Ovary (tissue), 7 donors: ENCODE measurements at regions not wholly inside any gene's neighbourhood (a gene's known extent, or its start where the extent isn't known, plus 50 kb on each side); places are given as distances from the start of the nearest gene placed in this dataset.

ENCODE experiments used
- DNase-seq, 5 donors: peaks; one replicate each; pipeline ENCODE4 v3.0.0-alpha.2; 2019 to 2020
- H3K27ac ChIP-seq, 2 donors: fragments of 200-600 bp; one replicate each; pipeline versions ENCODE4 v1.5.1 to v1.8.0; 2019 to 2022
- H3K27me3 ChIP-seq: fragments of 200-600 bp; one replicate; pipeline ENCODE4 v1.8.0; 2022
- H3K36me3 ChIP-seq: fragments of 200-600 bp; sonication (generic); one replicate; pipeline ENCODE4 v1.5.1; 2019
- H3K4me1 ChIP-seq: one replicate; pipeline ENCODE4 v1.8.1; 2013; ENCODE audit warnings: mild to moderate bottlenecking, moderate library complexity; ENCODE audit not compliant: insufficient read depth
- H3K4me3 ChIP-seq: fragments of 200-600 bp; sonication (generic); one replicate; pipeline ENCODE4 v1.5.1; 2017
- H3K9me3 ChIP-seq, 2 donors: fragments of 200-600 bp in 1 of 2; sonication (generic) in 1 of 2; one replicate each; pipeline versions ENCODE4 v1.5.1 to v1.8.1; 2013 to 2019; ENCODE audit warnings: mild to moderate bottlenecking in 1 of 2, moderate library complexity in 1 of 2
- EP300 ChIP-seq: sonication (generic); formaldehyde crosslinking; IDR thresholded peaks from one replicate; pipeline ENCODE4 v1.6.1; 2017; ENCODE audit warnings: antibody characterized with exemption
- POLR2A ChIP-seq: fragments of 450-650 bp; IDR thresholded peaks from one replicate; pipeline ENCODE4 v1.6.1; 2017; ENCODE audit warnings: antibody characterized with exemption, mild to moderate bottlenecking, moderate library complexity
- WGBS, 3 donors: extraction: QIAGEN DNeasy Blood & Tissue Kit in 1 of 3; methylation state at CpG; one replicate each; pipeline versions ENCODE4 v1.1.5 to v1.1.7; 2013 to 2017; 5-methylcytosine and 5-hydroxymethylcytosine counted together
- intact Hi-C, 4 donors: fragments of 100-400 bp; cut with DNase I; formaldehyde crosslinking; loops; one replicate each; pipeline versions ENCODE4 v1.11.0 to v1.15.1; 2022 to 2023
- TF ChIP-seq, protein P1 (sequence below), 3 donors: fragments of 450-650 bp in 2 of 3; fragments of 200-600 bp in 1 of 3; IDR thresholded peaks; one replicate each; pipeline versions ENCODE4 v1.5.1 to v1.8.0; 2016 to 2022; ENCODE audit warnings: antibody characterized with exemption in 3 of 3, mild to moderate bottlenecking in 1 of 3
- donor health status: DM: no; HTN: no; CAD: no; lungs with moderate emphysema.
- donor health status: DM: no; HTN: no; CAD: no.
- donor health status: Bipolar disorder and iron deficiency.
- donor health status: DM: no; HTN: no; CAD: no.
- donor health status: DM: yes; HTN: yes; CAD: no.

DNA sequence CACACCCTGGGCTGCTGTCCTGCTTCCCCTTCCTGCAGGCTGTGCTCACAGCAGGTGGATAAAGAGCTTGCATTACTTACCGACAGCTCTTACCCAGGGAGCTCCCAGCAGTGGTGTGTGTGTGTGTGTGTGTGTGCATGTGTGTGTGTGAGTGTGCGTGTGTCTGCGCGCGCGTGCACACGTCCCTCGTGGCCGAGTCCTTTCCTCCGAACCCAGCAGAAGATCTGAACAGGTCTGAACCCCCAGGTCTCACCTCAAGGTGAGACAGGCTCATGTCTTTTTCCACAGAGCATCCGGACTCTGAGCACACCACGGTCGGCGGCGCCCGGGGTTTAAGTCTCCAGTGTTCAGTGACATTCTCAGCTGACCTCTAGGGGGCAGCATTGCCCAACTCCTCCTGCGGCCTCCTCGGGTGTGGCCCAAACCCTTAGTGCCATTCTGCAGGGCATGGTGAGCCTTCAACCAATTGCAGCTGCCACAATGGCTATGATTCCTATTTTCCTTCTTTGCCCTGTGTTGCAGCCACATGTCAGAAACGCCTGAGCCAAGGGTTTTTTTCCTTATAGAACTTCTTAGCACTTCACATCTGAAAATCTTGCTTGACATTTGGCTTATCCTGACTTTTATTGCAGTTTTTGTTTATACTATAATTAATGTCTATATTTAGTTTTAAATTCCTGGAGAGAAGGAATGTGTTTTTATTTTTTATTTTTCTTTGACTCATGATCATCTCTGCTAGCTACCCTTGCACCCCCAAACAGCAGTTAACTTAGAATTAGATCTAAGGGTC, 64.1 kb upstream of the KLHL25 start:
- Histone ChIP-seq H3K4me1 (no peaks in the 10 kb centered on the region), H3K4me3 (no peak overlapping the region), H3K9me3 (no peaks in the 10 kb centered on the region), H3K27ac (no peak overlapping the region), H3K27me3 (no peaks in the 10 kb centered on the region), H3K36me3 (no peaks in the 10 kb centered on the region)
- 7 to 11% (median 10%) methylated on average over 19 of the region's 19 CpGs for WGBS, 3 donors
- DNase-seq: peak in 4 of 5 donors; percentile 18 to 53 (median 38)
- TF ChIP-seq, protein P1, sequence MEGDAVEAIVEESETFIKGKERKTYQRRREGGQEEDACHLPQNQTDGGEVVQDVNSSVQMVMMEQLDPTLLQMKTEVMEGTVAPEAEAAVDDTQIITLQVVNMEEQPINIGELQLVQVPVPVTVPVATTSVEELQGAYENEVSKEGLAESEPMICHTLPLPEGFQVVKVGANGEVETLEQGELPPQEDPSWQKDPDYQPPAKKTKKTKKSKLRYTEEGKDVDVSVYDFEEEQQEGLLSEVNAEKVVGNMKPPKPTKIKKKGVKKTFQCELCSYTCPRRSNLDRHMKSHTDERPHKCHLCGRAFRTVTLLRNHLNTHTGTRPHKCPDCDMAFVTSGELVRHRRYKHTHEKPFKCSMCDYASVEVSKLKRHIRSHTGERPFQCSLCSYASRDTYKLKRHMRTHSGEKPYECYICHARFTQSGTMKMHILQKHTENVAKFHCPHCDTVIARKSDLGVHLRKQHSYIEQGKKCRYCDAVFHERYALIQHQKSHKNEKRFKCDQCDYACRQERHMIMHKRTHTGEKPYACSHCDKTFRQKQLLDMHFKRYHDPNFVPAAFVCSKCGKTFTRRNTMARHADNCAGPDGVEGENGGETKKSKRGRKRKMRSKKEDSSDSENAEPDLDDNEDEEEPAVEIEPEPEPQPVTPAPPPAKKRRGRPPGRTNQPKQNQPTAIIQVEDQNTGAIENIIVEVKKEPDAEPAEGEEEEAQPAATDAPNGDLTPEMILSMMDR (IDR thresholded peaks at IDR 0.05): no peak
- TF ChIP-seq POLR2A: no peak
- TF ChIP-seq EP300: no peak
- intact Hi-C loops: no loop called here

DNA sequence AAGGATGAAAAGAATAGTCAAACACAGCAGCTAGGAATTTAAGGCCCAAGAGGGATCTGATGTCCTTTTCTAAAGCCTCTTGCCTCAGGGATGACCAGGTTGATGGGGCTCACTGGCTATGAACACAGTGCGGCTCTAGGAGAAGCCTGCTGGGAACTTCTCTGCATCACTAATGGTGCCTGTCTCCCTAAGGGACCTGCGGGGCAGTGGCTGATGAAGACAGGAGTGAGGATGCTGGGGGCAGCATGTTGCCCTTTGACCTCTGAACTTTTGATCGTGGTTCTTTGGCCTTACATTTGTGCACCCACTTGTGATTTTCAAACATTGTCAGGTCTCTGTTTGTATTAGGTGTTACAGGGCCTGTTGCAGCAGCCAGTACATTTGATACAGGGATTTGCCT, 64.9 kb upstream of the KLHL25 start:
- H3K9me3 ChIP-seq: no peaks in the 10 kb centered on the region
- intact Hi-C loops: no loop called here
- H3K4me3 ChIP-seq: no peak overlapping the region
- TF ChIP-seq POLR2A (no peak), EP300 (no peak)
- TF ChIP-seq, protein P1 (IDR thresholded peaks at IDR 0.05): no peak
- H3K27ac ChIP-seq: no peak overlapping the region
- no peak for DNase-seq
- no peaks in the 10 kb centered on the region for H3K36me3 ChIP-seq
- 43 to 75% (median 47%) methylated on average over 3 of the region's 3 CpGs for WGBS, 3 donors
- no peaks in the 10 kb centered on the region for H3K27me3 ChIP-seq
- H3K4me1 ChIP-seq: no peaks in the 10 kb centered on the region

DNA sequence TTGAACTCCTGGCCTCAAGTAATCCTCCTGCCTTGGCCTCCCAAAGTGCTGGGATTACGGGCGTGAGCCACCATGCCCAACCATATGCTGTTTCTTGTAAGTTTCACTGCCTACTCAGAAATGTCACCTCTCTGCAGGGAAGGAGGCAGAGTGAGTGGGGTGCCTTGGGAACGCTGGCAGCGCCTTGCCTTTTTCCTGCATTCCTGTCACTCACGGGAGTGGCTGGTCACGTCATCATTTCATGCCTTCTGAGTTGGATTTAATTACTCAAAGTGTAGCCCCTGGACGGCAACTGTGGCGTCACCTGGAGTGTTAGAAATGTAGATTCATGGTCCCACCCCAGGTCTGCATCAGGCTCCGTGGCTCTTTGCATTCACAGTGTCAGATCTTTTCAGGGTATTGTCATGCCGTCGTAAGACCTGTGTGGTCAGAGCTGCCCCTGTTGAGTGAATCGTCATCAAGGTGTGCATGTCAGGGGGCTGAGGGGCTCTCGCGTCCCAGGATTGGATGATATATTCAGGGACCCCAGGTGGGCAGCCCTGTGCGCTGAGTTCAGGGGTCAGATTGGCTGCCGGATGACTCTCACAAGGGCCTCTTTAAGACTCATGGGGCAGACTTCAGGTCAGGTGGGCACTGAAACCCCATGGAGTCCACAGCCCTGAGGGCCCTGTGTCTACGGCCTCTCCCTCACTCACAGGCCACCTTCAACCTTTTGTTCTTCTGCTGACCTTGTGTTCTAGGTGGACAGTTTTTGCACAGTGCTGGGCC, 65.9 kb upstream of the KLHL25 start:
- Histone ChIP-seq H3K36me3 (no peaks in the 10 kb centered on the region), H3K27ac (no peak overlapping the region), H3K27me3 (no peaks in the 10 kb centered on the region), H3K4me3 (no peak overlapping the region), H3K9me3 (no peaks in the 10 kb centered on the region), H3K4me1 (no peaks in the 10 kb centered on the region)
- DNase-seq: no peak
- WGBS, 3 donors: 74 to 88% (median 81%) methylated on average over 17 of the region's 17 CpGs
- TF ChIP-seq EP300 (no peak), POLR2A (no peak)
- TF ChIP-seq, protein P1 (IDR thresholded peaks at IDR 0.05): no peak
- intact Hi-C loops: no loop called here

GRCh38 chr15:85865070-85865684, 70.5 kb upstream of the KLHL25 start:
- TF ChIP-seq, protein P1 (IDR thresholded peaks at IDR 0.05): no peak
- TF ChIP-seq EP300 (no peak), POLR2A (no peak)
- no peaks in the 10 kb centered on the region for H3K27me3 ChIP-seq
- H3K9me3 ChIP-seq: no peaks in the 10 kb centered on the region
- intact Hi-C loops: no loop called here
- DNase-seq: peak in 2 of 5 donors; percentile 29 to 55
- no peak overlapping the region for H3K27ac ChIP-seq
- H3K4me1 ChIP-seq: no peaks in the 10 kb centered on the region
- WGBS, 3 donors: 9 to 11% (median 10%) methylated on average over 6 of the region's 6 CpGs
- H3K36me3 ChIP-seq: no peaks in the 10 kb centered on the region
- H3K4me3 ChIP-seq: no peak overlapping the region
